K562 (cell line): ENCODE measurements at regions not wholly inside any gene's neighbourhood (a gene's known extent, or its start where the extent isn't known, plus 50 kb on each side); places are given as distances from the start of the nearest gene placed in this dataset.

ENCODE experiments used
- ATAC-seq: fragments of 200-7000 bp; cut with Tn5 transposase; 3 replicates; pipeline ENCODE4 v1.9.1; 2020; ENCODE audit warnings: moderate library complexity
- BruUV-seq: library from RNA; stranded (reverse); fragments of 400-500 nt; replicated peaks from 2 replicates; lab custom pipeline; 2021; lab: Mats Ljungman, UMichigan
- CTCF ChIA-PET: fragments of 300-600 bp; formaldehyde crosslinking; extraction: SDS; loops from one replicate; lab custom pipeline; 2021; ENCODE audit warnings: low intra/inter-chr PET ratio; lab: Yijun Ruan, JAX
- POLR2A ChIA-PET: fragments of 300-600, 350-650 bp; sonication (Branson Sonifier 250); formaldehyde crosslinking; extraction: SDS; loops from one replicate; lab custom pipeline; 2021; ENCODE audit warnings: antibody characterized with exemption, inconsistent platforms; lab: Yijun Ruan, JAX
- DNase-seq, 4 experiments: peaks; one replicate each; pipeline versions ENCODE4 v3.0.0 to v3.0.0-alpha.2; 2011 to 2018; ENCODE audit warnings: low spot score in 3 of 4, mixed read lengths in 3 of 4; ENCODE audit errors: extremely low read depth in 1 of 4
- FAIRE-seq: peaks from 2 replicates; lab custom pipeline; 2011; peaks lifted over from hg19 to GRCh38; lab: Jason Lieb, UNC
- H2AFZ ChIP-seq: 2 replicates; pipeline ENCODE4 v1.6.0; 2011; ENCODE audit warnings: low read depth, low read length, control low read depth, inconsistent platforms
- H3K27ac ChIP-seq: fragments of 200-600 bp; 3 replicates; pipeline ENCODE4 v1.8.0; 2011; ENCODE audit warnings: low read depth, mild to moderate bottlenecking, control low read depth, inconsistent platforms, low read length, moderate library complexity, mixed read lengths; ENCODE audit errors: extremely low read depth
- H3K27me3 ChIP-seq, 2 experiments: fragments of 300-600 bp in 1 of 2; 2 replicates in 1 of 2; 3 replicates in 1 of 2; pipeline versions ENCODE4 v1.6.0 to v1.8.0; 2011; ENCODE audit warnings: inconsistent platforms in 2 of 2, low read length in 2 of 2, mild to moderate bottlenecking in 1 of 2, mixed read lengths in 1 of 2, moderate library complexity in 1 of 2; ENCODE audit not compliant: control insufficient read depth in 2 of 2, insufficient read depth in 2 of 2
- H3K36me3 ChIP-seq: fragments of 300-600 bp; 3 replicates; pipeline ENCODE4 v1.8.0; 2011; ENCODE audit warnings: mild to moderate bottlenecking, low read length, inconsistent platforms; ENCODE audit not compliant: control insufficient read depth, insufficient read depth
- H3K4me1 ChIP-seq, 2 experiments: fragments of 200-600 bp in 1 of 2; replicated peaks in 1 of 2; 2 replicates in 1 of 2; 3 replicates in 1 of 2; pipeline versions ENCODE4 v1.5.1 to v1.8.0; 2011; ENCODE audit warnings: inconsistent platforms in 2 of 2, low read length in 2 of 2, mild to moderate bottlenecking in 1 of 2, mixed read lengths in 1 of 2, moderate library complexity in 1 of 2; ENCODE audit not compliant: control insufficient read depth in 2 of 2, insufficient read depth in 2 of 2
- H3K4me2 ChIP-seq: 2 replicates; pipeline ENCODE4 v1.6.1; 2011; ENCODE audit warnings: low read length, control low read depth, inconsistent platforms, mixed read lengths; ENCODE audit not compliant: insufficient read depth
- H3K4me3 ChIP-seq: fragments of 200-600 bp; sonication (generic), shearing (Covaris generic); 2 replicates; pipeline ENCODE4 v1.5.1; 2016; ENCODE audit warnings: control low read depth, inconsistent platforms
- H3K79me2 ChIP-seq: fragments of 200-600 bp; 3 replicates; pipeline ENCODE4 v1.8.0; 2011; ENCODE audit warnings: low read length, inconsistent platforms; ENCODE audit not compliant: control insufficient read depth, insufficient read depth
- H3K9ac ChIP-seq, 2 experiments: 2 replicates each; pipeline versions ENCODE4 v1.6.0 to v1.6.1; 2011; ENCODE audit warnings: low read depth in 2 of 2, low read length in 2 of 2, control low read depth in 1 of 2, inconsistent platforms in 1 of 2, mild to moderate bottlenecking in 1 of 2, mixed read lengths in 1 of 2; ENCODE audit not compliant: insufficient read depth in 1 of 2
- H3K9me1 ChIP-seq: one replicate; pipeline ENCODE4 v1.6.0; 2011; ENCODE audit warnings: inconsistent platforms, mild to moderate bottlenecking, low read length, moderate library complexity; ENCODE audit not compliant: control insufficient read depth, insufficient read depth
- H3K9me3 ChIP-seq: replicated peaks from 2 replicates; pipeline ENCODE4 v1.5.1; 2011; ENCODE audit warnings: low read depth, low read length, inconsistent platforms; ENCODE audit not compliant: control insufficient read depth, insufficient read depth
- H4K20me1 ChIP-seq: replicated peaks from 2 replicates; pipeline ENCODE4 v1.6.1; 2011; ENCODE audit warnings: low read length, inconsistent platforms, mixed read lengths; ENCODE audit not compliant: control insufficient read depth, insufficient read depth
- CEBPB ChIP-seq: fragments of 450-650 bp; IDR thresholded peaks from 2 replicates; pipeline ENCODE4 v1.6.1; 2016; ENCODE audit warnings: missing genetic modification characterization, missing compliant biosample characterization
- FIP1L1 ChIP-seq: fragments of 200-400 bp; formaldehyde crosslinking; IDR thresholded peaks from 2 replicates; pipeline ENCODE4 v1.6.1; 2018; ENCODE audit warnings: mild to moderate bottlenecking, low read depth, low read length; ENCODE audit not compliant: poor library complexity, severe bottlenecking
- HDAC6 ChIP-seq: IDR thresholded peaks from 2 replicates; pipeline ENCODE4 v1.6.1; 2012; ENCODE audit warnings: low read depth, mild to moderate bottlenecking, control low read depth, inconsistent platforms, low read length, moderate library complexity
- HLTF ChIP-seq: fragments of 450-650 bp; IDR thresholded peaks from 2 replicates; pipeline ENCODE4 v1.6.1; 2016
- KHSRP ChIP-seq: fragments of 450-650 bp; IDR thresholded peaks from 2 replicates; pipeline ENCODE4 v1.6.1; 2017
- POLR2B ChIP-seq: fragments of 450-650 bp; IDR thresholded peaks from 2 replicates; pipeline ENCODE4 v1.6.1; 2018; ENCODE audit warnings: low read depth; ENCODE audit not compliant: partially characterized antibody
- SLC30A9 ChIP-seq: fragments of 250-450 bp; sonication (Bioruptor Pico); IDR thresholded peaks from 2 replicates; pipeline ENCODE4 v1.8.0; 2022; ENCODE audit warnings: mild to moderate bottlenecking, moderate library complexity
- SRSF7 ChIP-seq: fragments of 200-400 bp; formaldehyde crosslinking; optimal IDR thresholded peaks from 2 replicates; pipeline ENCODE3; 2017; ENCODE audit warnings: mild to moderate bottlenecking, low read depth, low read length
- TEAD2 ChIP-seq: fragments of 450-650 bp; IDR thresholded peaks from 2 replicates; pipeline ENCODE4 v1.6.1; 2016; ENCODE audit warnings: missing genetic modification characterization, control low read depth, missing compliant biosample characterization
- ZFP30 ChIP-seq: fragments of 250-450 bp; sonication (Bioruptor Pico); IDR thresholded peaks from 2 replicates; pipeline ENCODE4 v1.8.0; 2022; ENCODE audit warnings: moderate library complexity, mild to moderate bottlenecking, inconsistent platforms, borderline replicate concordance
- ZKSCAN1 ChIP-seq: fragments of 150-350 bp; IDR thresholded peaks from 2 replicates; pipeline ENCODE4 v1.6.1; 2016; ENCODE audit warnings: low read depth, low read length
- ZKSCAN8 ChIP-seq: fragments of 200-800 bp; sonication (Bioruptor generic); IDR thresholded peaks from 2 replicates; pipeline ENCODE4 v1.6.1; 2016; ENCODE audit warnings: missing genetic modification characterization, missing compliant biosample characterization
- ZNF124 ChIP-seq: sonication (generic); formaldehyde crosslinking; IDR thresholded peaks from 2 replicates; pipeline ENCODE4 v1.8.1; 2022; ENCODE audit warnings: missing genetic modification reagents
- ZZZ3 ChIP-seq: fragments of 450-650 bp; IDR thresholded peaks from 2 replicates; pipeline ENCODE4 v1.6.1; 2016; ENCODE audit warnings: antibody characterized with exemption, mild to moderate bottlenecking, moderate library complexity
- WGBS: fragments of 100-300 bp; shearing (Covaris generic); methylation state at CpG from one replicate; pipeline ENCODE4 v1.1.6; 2016; ENCODE audit warnings: low coverage, mixed read lengths; ENCODE audit not compliant: insufficient coverage; ENCODE audit errors: missing lambda C conversion rate; 5-methylcytosine and 5-hydroxymethylcytosine counted together
- in situ Hi-C: fragments of 300-500 bp; cut with MboI; formaldehyde crosslinking; loops from 4 replicates; pipeline ENCODE4 v1.15.0; 2018; ENCODE audit warnings: inconsistent platforms, mixed read lengths
- intact Hi-C: fragments of 100-400 bp; cut with micrococcal nuclease; formaldehyde crosslinking; loops from 2 replicates; pipeline ENCODE4 v1.14.2; 2022
- TF ChIP-seq, protein P1 (sequence below): fragments of 250-450 bp; sonication (Bioruptor Pico); IDR thresholded peaks from 2 replicates; pipeline ENCODE4 v1.8.0; 2022; ENCODE audit warnings: inconsistent platforms
- TF ChIP-seq, protein P2 (sequence below): fragments of 450-650 bp; formaldehyde crosslinking; IDR thresholded peaks from 2 replicates; pipeline ENCODE4 v1.4.0; 2020; ENCODE audit warnings: mild to moderate bottlenecking, moderate library complexity
- TF ChIP-seq, protein P3 (sequence below): sonication (generic); formaldehyde crosslinking; IDR thresholded peaks from 2 replicates; pipeline ENCODE4 v1.8.1; 2023; ENCODE audit warnings: mild to moderate bottlenecking, missing genetic modification reagents

DNA sequence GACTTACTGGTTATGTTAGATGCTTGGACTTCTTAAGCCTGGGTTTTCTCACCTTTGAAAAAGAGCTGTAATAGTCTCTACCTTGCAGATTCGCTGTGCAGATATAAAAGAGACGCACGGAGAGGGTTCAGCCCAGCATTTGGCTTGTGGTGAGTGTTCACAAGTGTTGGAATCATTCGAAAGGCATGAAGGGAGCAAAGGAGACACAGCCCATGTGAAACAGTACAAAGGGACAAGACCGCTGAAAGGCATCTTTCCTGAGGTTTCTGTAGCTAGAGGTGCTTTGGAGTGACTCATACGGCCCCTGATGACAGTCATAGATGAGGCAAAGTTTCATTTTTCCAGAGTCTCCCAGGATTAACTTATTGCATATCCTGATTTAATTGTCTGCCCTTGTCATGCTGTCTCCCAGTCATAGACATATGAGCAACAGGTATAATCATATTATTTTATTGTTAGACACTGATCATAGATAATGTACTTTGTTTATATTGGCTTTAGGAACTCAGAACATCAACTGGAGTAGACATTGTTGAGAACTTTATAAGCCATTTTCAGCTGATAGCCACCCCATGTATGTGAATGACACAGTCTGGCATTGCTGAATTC, 171.1 kb downstream of the ADRA2A start:
- Histone ChIP-seq H2AFZ (no peak overlapping the region), H3K79me2 (no peaks in the 10 kb centered on the region)
- TF ChIP-seq, protein P1, sequence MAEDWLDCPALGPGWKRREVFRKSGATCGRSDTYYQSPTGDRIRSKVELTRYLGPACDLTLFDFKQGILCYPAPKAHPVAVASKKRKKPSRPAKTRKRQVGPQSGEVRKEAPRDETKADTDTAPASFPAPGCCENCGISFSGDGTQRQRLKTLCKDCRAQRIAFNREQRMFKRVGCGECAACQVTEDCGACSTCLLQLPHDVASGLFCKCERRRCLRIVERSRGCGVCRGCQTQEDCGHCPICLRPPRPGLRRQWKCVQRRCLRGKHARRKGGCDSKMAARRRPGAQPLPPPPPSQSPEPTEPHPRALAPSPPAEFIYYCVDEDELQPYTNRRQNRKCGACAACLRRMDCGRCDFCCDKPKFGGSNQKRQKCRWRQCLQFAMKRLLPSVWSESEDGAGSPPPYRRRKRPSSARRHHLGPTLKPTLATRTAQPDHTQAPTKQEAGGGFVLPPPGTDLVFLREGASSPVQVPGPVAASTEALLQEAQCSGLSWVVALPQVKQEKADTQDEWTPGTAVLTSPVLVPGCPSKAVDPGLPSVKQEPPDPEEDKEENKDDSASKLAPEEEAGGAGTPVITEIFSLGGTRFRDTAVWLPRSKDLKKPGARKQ (CRISPR knock-in tag) = no peak
- TF ChIP-seq ZNF124 (CRISPR knock-in tag) = no peak
- TF ChIP-seq TEAD2 = no peak
- no peak for TF ChIP-seq HDAC6
- TF ChIP-seq ZKSCAN8 = no peak
- TF ChIP-seq ZKSCAN1 = no peak
- no peak for TF ChIP-seq CEBPB (tag)
- TF ChIP-seq SLC30A9 (CRISPR knock-in tag) = no peak
- TF ChIP-seq, protein P2, sequence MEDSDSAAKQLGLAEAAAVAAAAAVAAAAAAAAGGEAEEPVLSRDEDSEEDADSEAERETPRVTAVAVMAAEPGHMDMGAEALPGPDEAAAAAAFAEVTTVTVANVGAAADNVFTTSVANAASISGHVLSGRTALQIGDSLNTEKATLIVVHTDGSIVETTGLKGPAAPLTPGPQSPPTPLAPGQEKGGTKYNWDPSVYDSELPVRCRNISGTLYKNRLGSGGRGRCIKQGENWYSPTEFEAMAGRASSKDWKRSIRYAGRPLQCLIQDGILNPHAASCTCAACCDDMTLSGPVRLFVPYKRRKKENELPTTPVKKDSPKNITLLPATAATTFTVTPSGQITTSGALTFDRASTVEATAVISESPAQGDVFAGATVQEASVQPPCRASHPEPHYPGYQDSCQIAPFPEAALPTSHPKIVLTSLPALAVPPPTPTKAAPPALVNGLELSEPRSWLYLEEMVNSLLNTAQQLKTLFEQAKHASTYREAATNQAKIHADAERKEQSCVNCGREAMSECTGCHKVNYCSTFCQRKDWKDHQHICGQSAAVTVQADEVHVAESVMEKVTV (CRISPR knock-in tag) = no peak
- no peak for TF ChIP-seq ZFP30 (CRISPR knock-in tag)
- no peak for TF ChIP-seq KHSRP
- no peak for TF ChIP-seq POLR2B
- no peak for TF ChIP-seq SRSF7
- TF ChIP-seq, protein P3, sequence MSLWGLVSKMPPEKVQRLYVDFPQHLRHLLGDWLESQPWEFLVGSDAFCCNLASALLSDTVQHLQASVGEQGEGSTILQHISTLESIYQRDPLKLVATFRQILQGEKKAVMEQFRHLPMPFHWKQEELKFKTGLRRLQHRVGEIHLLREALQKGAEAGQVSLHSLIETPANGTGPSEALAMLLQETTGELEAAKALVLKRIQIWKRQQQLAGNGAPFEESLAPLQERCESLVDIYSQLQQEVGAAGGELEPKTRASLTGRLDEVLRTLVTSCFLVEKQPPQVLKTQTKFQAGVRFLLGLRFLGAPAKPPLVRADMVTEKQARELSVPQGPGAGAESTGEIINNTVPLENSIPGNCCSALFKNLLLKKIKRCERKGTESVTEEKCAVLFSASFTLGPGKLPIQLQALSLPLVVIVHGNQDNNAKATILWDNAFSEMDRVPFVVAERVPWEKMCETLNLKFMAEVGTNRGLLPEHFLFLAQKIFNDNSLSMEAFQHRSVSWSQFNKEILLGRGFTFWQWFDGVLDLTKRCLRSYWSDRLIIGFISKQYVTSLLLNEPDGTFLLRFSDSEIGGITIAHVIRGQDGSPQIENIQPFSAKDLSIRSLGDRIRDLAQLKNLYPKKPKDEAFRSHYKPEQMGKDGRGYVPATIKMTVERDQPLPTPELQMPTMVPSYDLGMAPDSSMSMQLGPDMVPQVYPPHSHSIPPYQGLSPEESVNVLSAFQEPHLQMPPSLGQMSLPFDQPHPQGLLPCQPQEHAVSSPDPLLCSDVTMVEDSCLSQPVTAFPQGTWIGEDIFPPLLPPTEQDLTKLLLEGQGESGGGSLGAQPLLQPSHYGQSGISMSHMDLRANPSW (CRISPR knock-in tag) = no peak
- no peak for TF ChIP-seq ZZZ3
- TF ChIP-seq FIP1L1 = no peak
- TF ChIP-seq HLTF = no peak
- TF ChIP-seq, all 486 proteins: peak for 0
- BruUV-seq = no TSS peak
- no peak for ATAC-seq
- Histone ChIP-seq H3K36me3 (no peaks in the 10 kb centered on the region), H3K4me2 (no peak overlapping the region), H3K27ac (no peak overlapping the region), H3K9ac (no peak overlapping the region), H3K27me3 (no peaks in the 10 kb centered on the region), H3K9me1 (no peaks in the 10 kb centered on the region), H3K9me3 (no peaks in the 10 kb centered on the region), H4K20me1 (no peaks in the 10 kb centered on the region), H3K4me3 (no peak overlapping the region), H3K4me1 (no peaks in the 10 kb centered on the region)
- WGBS = 0% methylated on average over 5 of the region's 6 CpGs
- no peak for DNase-seq
- ChIA-PET POLR2A (no interaction called here), CTCF (no interaction called here)
- intact Hi-C loops = no loop called here
- in situ Hi-C loops = no loop called here
- FAIRE-seq = no peak
